ENCODE measurements at regions not wholly inside any gene's neighbourhood (a gene's known extent, or its start where the extent isn't known, plus 50 kb on each side); places are given as distances from the start of the nearest gene placed in this dataset.

- H3K27me3 ChIP-seq (ENCODE audit: control insufficient read depth, insufficient read depth): no peaks in the 10 kb centered on the region
- H3K4me1 ChIP-seq (ENCODE audit: control insufficient read depth, insufficient read depth, low read length): no peaks in the 10 kb centered on the region
- H3K27ac ChIP-seq (ENCODE audit: low read length): no peak overlapping the region
- H3K4me3 ChIP-seq (ENCODE audit: low read length): no peak overlapping the region
- WGBS: 92% methylated on average over 2 of the region's 2 CpGs
- intact Hi-C loops (cut with DNase I): no loop called here
- no peak for DNase-seq
- ATAC-seq: no peak
- no peaks in the 10 kb centered on the region for H3K9me3 ChIP-seq (ENCODE audit: control insufficient read depth, low read length)
Observed at GRCh38 chr15:47951781-47952180, 169.0 kb upstream of the SLC24A5 start.

GRCh38 chr15:47954196-47954595, 166.6 kb upstream of the SLC24A5 start:
- 70% methylated on average over 3 of the region's 3 CpGs for WGBS
- H3K9me3 ChIP-seq (ENCODE audit: control insufficient read depth, low read length): no peaks in the 10 kb centered on the region
- DNase-seq (no peak), ATAC-seq (no peak)
- H3K4me3 ChIP-seq (ENCODE audit: low read length): no peak overlapping the region
- no peaks in the 10 kb centered on the region for H3K4me1 ChIP-seq (ENCODE audit: control insufficient read depth, insufficient read depth, low read length)
- H3K27me3 ChIP-seq (ENCODE audit: control insufficient read depth, insufficient read depth): no peaks in the 10 kb centered on the region
- H3K27ac ChIP-seq (ENCODE audit: low read length): no peak overlapping the region
- intact Hi-C loops (cut with DNase I): no loop called here

DNA sequence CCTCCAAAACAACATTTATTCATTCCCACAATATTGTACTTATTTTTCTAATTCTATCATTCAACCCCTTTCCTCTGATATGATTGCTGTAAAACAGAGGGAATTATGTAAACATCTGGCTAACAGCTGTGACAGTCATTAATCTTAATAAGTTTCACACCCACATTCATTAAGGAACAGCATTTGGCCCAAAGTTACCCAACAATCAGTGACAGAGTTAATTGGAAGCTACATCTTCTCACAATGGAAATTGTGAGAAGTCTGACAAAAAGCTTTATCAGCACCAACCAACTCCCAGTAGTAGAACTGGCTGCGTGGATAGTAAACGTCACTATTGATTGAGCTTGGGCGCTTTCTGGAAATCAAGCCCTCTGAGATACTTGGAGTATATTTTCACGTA, 165.8 kb upstream of the SLC24A5 start:
- ATAC-seq: no peak
- 59% methylated on average over 4 of the region's 4 CpGs for WGBS
- H3K4me3 ChIP-seq (ENCODE audit: low read length): no peak overlapping the region
- no peaks in the 10 kb centered on the region for H3K27me3 ChIP-seq (ENCODE audit: control insufficient read depth, insufficient read depth)
- intact Hi-C loops (cut with DNase I): no loop called here
- H3K9me3 ChIP-seq (ENCODE audit: control insufficient read depth, low read length): no peaks in the 10 kb centered on the region
- no peaks in the 10 kb centered on the region for H3K4me1 ChIP-seq (ENCODE audit: control insufficient read depth, insufficient read depth, low read length)
- H3K27ac ChIP-seq (ENCODE audit: low read length): no peak overlapping the region
- no peak for DNase-seq

DNA sequence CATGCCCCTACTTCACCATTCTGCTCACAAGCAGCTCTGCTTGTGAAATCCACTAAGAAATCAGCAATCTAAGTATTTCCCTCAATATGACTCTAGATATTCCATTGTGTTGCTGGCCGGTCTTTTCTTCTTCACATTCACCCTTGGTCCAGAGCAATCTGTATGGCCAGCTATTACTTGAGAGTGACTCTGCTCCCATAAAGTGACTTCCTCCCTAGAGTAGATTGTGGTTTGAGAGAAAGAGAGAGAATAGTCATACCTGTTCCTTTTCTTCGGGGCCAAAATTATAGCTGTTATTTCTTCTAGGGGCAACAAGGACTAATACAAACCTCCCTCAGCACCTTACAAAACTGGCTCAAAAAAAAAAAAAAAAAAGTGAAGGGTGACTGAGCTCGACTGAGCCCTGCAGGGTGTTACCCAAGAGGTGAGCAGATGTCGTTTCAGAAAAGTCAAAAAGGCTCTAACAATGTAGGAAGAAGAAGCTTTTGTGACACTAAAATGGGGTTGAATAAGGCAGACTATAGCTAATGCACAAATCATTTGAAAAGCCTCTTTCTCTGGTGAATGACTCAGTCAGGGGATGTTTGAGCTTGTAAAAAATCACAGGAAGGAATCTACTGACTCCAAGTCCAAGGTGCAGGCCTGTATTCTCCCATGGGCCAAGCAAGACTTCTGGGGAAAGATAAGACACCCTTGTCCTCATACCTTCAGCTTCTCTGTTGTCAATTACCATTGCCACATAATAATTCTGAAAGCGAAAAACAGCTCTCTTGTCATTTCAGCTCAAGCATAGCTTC, 161.0 kb upstream of the SLC24A5 start:
- 86% methylated on average over 5 of the region's 5 CpGs for WGBS
- no peak for DNase-seq
- intact Hi-C loops (cut with DNase I): no loop called here
- no peak overlapping the region for H3K4me3 ChIP-seq (ENCODE audit: low read length)
- ATAC-seq: no peak
- H3K4me1 ChIP-seq (ENCODE audit: control insufficient read depth, insufficient read depth, low read length): no peaks in the 10 kb centered on the region
- no peak overlapping the region for H3K27ac ChIP-seq (ENCODE audit: low read length)
- no peaks in the 10 kb centered on the region for H3K27me3 ChIP-seq (ENCODE audit: control insufficient read depth, insufficient read depth)
- no peaks in the 10 kb centered on the region for H3K9me3 ChIP-seq (ENCODE audit: control insufficient read depth, low read length)

GRCh38 chr15:47961401-47962090, 159.2 kb upstream of the SLC24A5 start:
- no peaks in the 10 kb centered on the region for H3K27me3 ChIP-seq (ENCODE audit: control insufficient read depth, insufficient read depth)
- WGBS: 86% methylated on average over 9 of the region's 9 CpGs
- H3K4me3 ChIP-seq (ENCODE audit: low read length): no peak overlapping the region
- ATAC-seq: no peak
- intact Hi-C loops (cut with DNase I): no loop called here
- DNase-seq: no peak
- H3K4me1 ChIP-seq (ENCODE audit: control insufficient read depth, insufficient read depth, low read length): no peaks in the 10 kb centered on the region
- no peak overlapping the region for H3K27ac ChIP-seq (ENCODE audit: low read length)
- no peaks in the 10 kb centered on the region for H3K9me3 ChIP-seq (ENCODE audit: control insufficient read depth, low read length)

DNA sequence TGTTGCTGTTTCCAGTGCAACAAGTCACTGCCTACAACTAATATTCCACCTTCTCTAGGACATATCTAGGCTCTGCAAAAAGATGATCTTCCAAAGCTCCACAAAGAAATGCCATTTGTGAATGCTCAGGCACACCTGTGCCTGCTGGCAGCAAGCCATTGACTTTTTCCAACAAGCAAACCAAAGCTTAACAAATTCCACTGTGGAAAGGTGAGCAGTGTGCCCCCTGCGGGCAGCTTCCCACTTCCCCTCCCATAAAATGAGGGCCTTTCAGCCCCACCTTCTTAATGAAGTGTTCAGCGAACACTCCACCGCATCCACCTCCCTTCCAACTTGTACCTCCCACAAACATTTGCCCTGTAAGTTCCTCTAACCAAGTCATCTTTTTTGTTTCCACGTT, 157.5 kb upstream of the SLC24A5 start:
- WGBS: 80% methylated on average over 4 of the region's 4 CpGs
- no peak overlapping the region for H3K27ac ChIP-seq (ENCODE audit: low read length)
- no peaks in the 10 kb centered on the region for H3K4me1 ChIP-seq (ENCODE audit: control insufficient read depth, insufficient read depth, low read length)
- ATAC-seq: no peak
- H3K9me3 ChIP-seq (ENCODE audit: control insufficient read depth, low read length): no peaks in the 10 kb centered on the region
- H3K4me3 ChIP-seq (ENCODE audit: low read length): no peak overlapping the region
- DNase-seq: no peak
- no peaks in the 10 kb centered on the region for H3K27me3 ChIP-seq (ENCODE audit: control insufficient read depth, insufficient read depth)
- intact Hi-C loops (cut with DNase I): no loop called here

- WGBS: 82% methylated on average over 2 of the region's 2 CpGs
- H3K27me3 ChIP-seq (ENCODE audit: control insufficient read depth, insufficient read depth): no peaks in the 10 kb centered on the region
- DNase-seq (no peak), ATAC-seq (no peak)
- no peaks in the 10 kb centered on the region for H3K4me1 ChIP-seq (ENCODE audit: control insufficient read depth, insufficient read depth, low read length)
- no peaks in the 10 kb centered on the region for H3K9me3 ChIP-seq (ENCODE audit: control insufficient read depth, low read length)
- no peak overlapping the region for H3K27ac ChIP-seq (ENCODE audit: low read length)
- H3K4me3 ChIP-seq (ENCODE audit: low read length): no peak overlapping the region
- intact Hi-C loops (cut with DNase I): no loop called here
Observed at GRCh38 chr15:47964229-47964628, 156.6 kb upstream of the SLC24A5 start.

- Histone ChIP-seq H3K27ac (ENCODE audit: low read length) (no peak overlapping the region), H3K9me3 (ENCODE audit: control insufficient read depth, low read length) (no peaks in the 10 kb centered on the region), H3K27me3 (ENCODE audit: control insufficient read depth, insufficient read depth) (no peaks in the 10 kb centered on the region), H3K4me1 (ENCODE audit: control insufficient read depth, insufficient read depth, low read length) (no peaks in the 10 kb centered on the region), H3K4me3 (ENCODE audit: low read length) (no peak overlapping the region)
- 87% methylated on average over 4 of the region's 4 CpGs for WGBS
- DNase-seq (no peak), ATAC-seq (no peak)
- intact Hi-C loops (cut with DNase I): no loop called here
Observed at GRCh38 chr15:47965297-47965696, 155.5 kb upstream of the SLC24A5 start.

- Histone ChIP-seq H3K27ac (ENCODE audit: low read length) (no peak overlapping the region), H3K27me3 (ENCODE audit: control insufficient read depth, insufficient read depth) (no peaks in the 10 kb centered on the region), H3K4me1 (ENCODE audit: control insufficient read depth, insufficient read depth, low read length) (no peaks in the 10 kb centered on the region), H3K4me3 (ENCODE audit: low read length) (no peak overlapping the region), H3K9me3 (ENCODE audit: control insufficient read depth, low read length) (no peaks in the 10 kb centered on the region)
- DNase-seq: no peak
- ATAC-seq: no peak
- WGBS: 95% methylated on average over 1 of the region's 1 CpG
- intact Hi-C loops (cut with DNase I): no loop called here
Observed at GRCh38 chr15:47968593-47968992, 152.2 kb upstream of the SLC24A5 start.

- H3K4me1 ChIP-seq (ENCODE audit: control insufficient read depth, insufficient read depth, low read length): no peaks in the 10 kb centered on the region
- H3K27ac ChIP-seq (ENCODE audit: low read length): no peak overlapping the region
- ATAC-seq (no peak), DNase-seq (no peak)
- H3K9me3 ChIP-seq (ENCODE audit: control insufficient read depth, low read length): no peaks in the 10 kb centered on the region
- WGBS: 88% methylated on average over 4 of the region's 4 CpGs
- no peaks in the 10 kb centered on the region for H3K27me3 ChIP-seq (ENCODE audit: control insufficient read depth, insufficient read depth)
- H3K4me3 ChIP-seq (ENCODE audit: low read length): no peak overlapping the region
- intact Hi-C loops (cut with DNase I): no loop called here
Observed at GRCh38 chr15:47971637-47972036, 149.2 kb upstream of the SLC24A5 start.

DNA sequence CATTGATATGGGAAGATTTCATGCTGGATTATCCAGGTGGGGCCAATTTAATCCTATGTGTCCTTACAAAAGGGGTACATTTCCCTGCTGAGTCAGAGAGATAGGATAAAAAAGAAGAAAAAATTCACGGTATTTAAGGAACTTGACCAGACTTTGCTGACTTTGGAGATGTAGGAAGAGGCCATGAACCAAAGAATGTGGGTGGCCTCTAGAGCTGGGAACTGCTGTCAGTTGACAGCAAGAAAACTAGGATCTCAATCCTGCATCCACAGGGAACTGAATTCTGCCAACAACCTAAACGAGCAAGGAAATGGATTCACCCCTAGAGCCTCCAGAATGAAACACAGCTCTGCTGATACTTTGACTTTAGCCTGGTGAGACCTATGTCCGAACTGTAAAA, 148.1 kb upstream of the SLC24A5 start:
- H3K27me3 ChIP-seq (ENCODE audit: control insufficient read depth, insufficient read depth): no peaks in the 10 kb centered on the region
- intact Hi-C loops (cut with DNase I): no loop called here
- no peaks in the 10 kb centered on the region for H3K9me3 ChIP-seq (ENCODE audit: control insufficient read depth, low read length)
- no peak for DNase-seq
- H3K4me1 ChIP-seq (ENCODE audit: control insufficient read depth, insufficient read depth, low read length): no peaks in the 10 kb centered on the region
- no peak overlapping the region for H3K4me3 ChIP-seq (ENCODE audit: low read length)
- H3K27ac ChIP-seq (ENCODE audit: low read length): no peak overlapping the region
- no peak for ATAC-seq
- 79% methylated on average over 3 of the region's 3 CpGs for WGBS

All from right cardiac atrium (tissue), 5 donors.